H9 (cell line): ENCODE measurements at regions not wholly inside any gene's neighbourhood (a gene's known extent, or its start where the extent isn't known, plus 50 kb on each side); places are given as distances from the start of the nearest gene placed in this dataset.

ENCODE experiments used
- DNase-seq: peaks from one replicate; pipeline ENCODE4 v3.0.0-alpha.2; 2017
- H2AFZ ChIP-seq: one replicate; pipeline ENCODE4 v1.6.1; 2013; ENCODE audit warnings: mild to moderate bottlenecking, low read length, control low read depth, moderate library complexity
- H2AK5ac ChIP-seq: 2 replicates; pipeline ENCODE4 v1.6.1; 2013; ENCODE audit warnings: low read length, control low read depth, mixed read lengths; ENCODE audit not compliant: insufficient read length
- H2BK120ac ChIP-seq: one replicate; pipeline ENCODE4 v1.6.1; 2013; ENCODE audit warnings: low read depth, mild to moderate bottlenecking, low read length, control low read depth, inconsistent platforms; ENCODE audit not compliant: poor library complexity, severe bottlenecking
- H2BK12ac ChIP-seq: 2 replicates; pipeline ENCODE4 v1.6.1; 2013; ENCODE audit warnings: low read length, control low read depth, mixed read lengths, low read depth; ENCODE audit not compliant: insufficient read length
- H2BK15ac ChIP-seq: 2 replicates; pipeline ENCODE4 v1.6.1; 2013; ENCODE audit warnings: low read depth, low read length, control low read depth
- H2BK20ac ChIP-seq: one replicate; pipeline ENCODE4 v1.6.1; 2013; ENCODE audit warnings: low read depth, mild to moderate bottlenecking, low read length, control low read depth, inconsistent platforms; ENCODE audit not compliant: poor library complexity, severe bottlenecking
- H2BK5ac ChIP-seq: 2 replicates; pipeline ENCODE4 v1.6.1; 2013; ENCODE audit warnings: low read length, control low read depth, mixed read lengths; ENCODE audit not compliant: insufficient read length
- H3K14ac ChIP-seq: 2 replicates; pipeline ENCODE4 v1.6.1; 2013; ENCODE audit warnings: low read length, control low read depth; ENCODE audit not compliant: insufficient read depth
- H3K18ac ChIP-seq: 2 replicates; pipeline ENCODE4 v1.6.1; 2013; ENCODE audit warnings: low read depth, mild to moderate bottlenecking, mixed read lengths, low read length, control low read depth; ENCODE audit not compliant: insufficient read length
- H3K23ac ChIP-seq: 2 replicates; pipeline ENCODE4 v1.6.1; 2013; ENCODE audit warnings: low read length, control low read depth, mixed read lengths, low read depth; ENCODE audit not compliant: insufficient read length
- H3K23me2 ChIP-seq: 2 replicates; pipeline ENCODE4 v1.6.1; 2013; ENCODE audit warnings: low read depth, mild to moderate bottlenecking, mixed read lengths, low read length, control low read depth; ENCODE audit not compliant: insufficient read length, poor library complexity, severe bottlenecking
- H3K27ac ChIP-seq: 2 replicates; pipeline ENCODE4 v1.5.1; 2013; ENCODE audit warnings: low read length, control low read depth, mixed read lengths, low read depth; ENCODE audit not compliant: insufficient read length
- H3K27me3 ChIP-seq: 2 replicates; pipeline ENCODE4 v1.6.1; 2013; ENCODE audit warnings: low read length, control low read depth, inconsistent platforms; ENCODE audit not compliant: insufficient read depth
- H3K4ac ChIP-seq: 2 replicates; pipeline ENCODE4 v1.6.1; 2013; ENCODE audit warnings: low read depth, mild to moderate bottlenecking, control low read depth, inconsistent platforms, low read length, moderate library complexity
- H3K4me1 ChIP-seq: 2 replicates; pipeline ENCODE4 v1.6.1; 2013; ENCODE audit warnings: low read length, control low read depth, inconsistent platforms; ENCODE audit not compliant: insufficient read depth
- H3K4me2 ChIP-seq: 2 replicates; pipeline ENCODE4 v1.6.1; 2013; ENCODE audit warnings: low read length, control low read depth, mixed read lengths; ENCODE audit not compliant: insufficient read length, insufficient read depth
- H3K56ac ChIP-seq: 2 replicates; pipeline ENCODE4 v1.6.1; 2013; ENCODE audit warnings: low read depth, mild to moderate bottlenecking, mixed read lengths, low read length, control low read depth; ENCODE audit not compliant: insufficient read length
- H3K79me1 ChIP-seq: 2 replicates; pipeline ENCODE4 v1.6.1; 2013; ENCODE audit warnings: low read depth, mild to moderate bottlenecking, moderate library complexity, low read length, control low read depth, inconsistent platforms; ENCODE audit not compliant: insufficient read depth, poor library complexity, severe bottlenecking
- H3K79me2 ChIP-seq: 2 replicates; pipeline ENCODE4 v1.6.1; 2013; ENCODE audit warnings: low read length, control low read depth, inconsistent platforms; ENCODE audit not compliant: insufficient read depth
- H3K9ac ChIP-seq: 2 replicates; pipeline ENCODE4 v1.6.1; 2013; ENCODE audit warnings: low read length, control low read depth, mixed read lengths; ENCODE audit not compliant: insufficient read length; ENCODE audit errors: extremely low read depth
- H3K9me3 ChIP-seq: one replicate; pipeline ENCODE4 v1.6.1; 2013; ENCODE audit warnings: low read depth, low read length, inconsistent platforms; ENCODE audit not compliant: control insufficient read depth
- H3T11ph ChIP-seq: one replicate; pipeline ENCODE4 v1.6.1; 2013; ENCODE audit warnings: mild to moderate bottlenecking, low read length, control low read depth, inconsistent platforms
- H4K20me1 ChIP-seq: one replicate; pipeline ENCODE4 v1.6.1; 2013; ENCODE audit not compliant: control insufficient read depth, insufficient read length, insufficient read depth
- H4K5ac ChIP-seq: 2 replicates; pipeline ENCODE4 v1.6.1; 2013; ENCODE audit warnings: low read depth, mild to moderate bottlenecking, mixed read lengths, low read length, control low read depth; ENCODE audit not compliant: insufficient read length
- H4K8ac ChIP-seq: replicated peaks from 2 replicates; pipeline ENCODE4 v1.6.1; 2013; ENCODE audit warnings: low read length, control low read depth, mixed read lengths, low read depth; ENCODE audit not compliant: insufficient read length
- H4K91ac ChIP-seq: 2 replicates; pipeline ENCODE4 v1.6.1; 2013; ENCODE audit warnings: low read depth, mild to moderate bottlenecking, moderate library complexity, mixed read lengths, low read length, control low read depth; ENCODE audit not compliant: insufficient read length
- H3K27ac Mint-ChIP-seq, 3 experiments: 2 replicates in 2 of 3; 3 replicates in 1 of 3; pipeline ENCODE4 v1.8.0; 2020 to 2021; ENCODE audit warnings: mixed read lengths in 3 of 3, mild to moderate bottlenecking in 1 of 3, moderate library complexity in 1 of 3
- H3K27me3 Mint-ChIP-seq: 2 replicates; pipeline ENCODE4 v1.8.0; 2021; ENCODE audit warnings: low read depth, mild to moderate bottlenecking, moderate library complexity, mixed read lengths
- H3K36me3 Mint-ChIP-seq, 3 experiments: 2 replicates in 2 of 3; 3 replicates in 1 of 3; pipeline ENCODE4 v1.8.0; 2020 to 2021; ENCODE audit warnings: low read depth in 3 of 3, mixed read lengths in 3 of 3; ENCODE audit not compliant: insufficient read depth in 1 of 3
- H3K4me1 Mint-ChIP-seq, 2 experiments: 2 replicates each; pipeline ENCODE4 v1.8.0; 2020; ENCODE audit warnings: mixed read lengths in 2 of 2
- H3K4me3 Mint-ChIP-seq, 2 experiments: 2 replicates in 1 of 2; 3 replicates in 1 of 2; pipeline ENCODE4 v1.8.0; 2020 to 2021; ENCODE audit warnings: mild to moderate bottlenecking in 2 of 2, mixed read lengths in 2 of 2, moderate library complexity in 1 of 2
- H3K9me3 Mint-ChIP-seq, 2 experiments: 2 replicates in 1 of 2; 3 replicates in 1 of 2; pipeline ENCODE4 v1.8.0; 2020; ENCODE audit warnings: mild to moderate bottlenecking in 2 of 2, mixed read lengths in 2 of 2, moderate library complexity in 1 of 2
- WGBS: extraction: QIAGEN DNeasy Blood & Tissue Kit; methylation state at CpG from one replicate; pipeline ENCODE4 v1.1.7; 2013; ENCODE audit warnings: missing lambda C conversion rate, low lambda C conversion rate, mixed read lengths; ENCODE audit not compliant: insufficient read length; ENCODE audit errors: extremely low coverage; 5-methylcytosine and 5-hydroxymethylcytosine counted together
- TF ChIP-seq, protein P1 (sequence below): fragments of 200-600 bp; sonication (generic); conservative IDR thresholded peaks from 3 replicates; pipeline ENCODE4 v1.8.0; 2021; ENCODE audit warnings: antibody characterized with exemption, mild to moderate bottlenecking

DNA sequence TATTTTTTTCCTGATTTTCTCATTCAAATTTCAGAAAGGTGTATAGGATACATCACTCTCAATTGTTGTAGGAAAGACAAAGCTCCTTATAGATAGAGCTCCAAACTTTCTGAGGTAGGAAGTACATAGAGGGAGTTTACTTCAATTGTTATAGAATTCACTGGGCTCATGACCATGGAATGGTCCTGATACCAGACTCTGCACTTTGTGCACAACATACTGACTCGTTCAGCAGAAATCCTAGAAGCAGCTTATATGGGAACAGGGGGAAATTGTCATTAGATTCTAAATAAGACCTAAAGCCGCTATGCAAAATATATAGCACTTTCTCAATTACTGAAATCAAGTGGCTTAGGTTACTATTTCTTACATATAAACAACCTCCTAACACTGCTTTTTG, 240.5 kb upstream of the TUSC1 start:
- H3T11ph ChIP-seq, result no peak overlapping the region
- no peak overlapping the region for H2BK15ac ChIP-seq
- H3K4ac ChIP-seq, result no peak overlapping the region
- no peaks in the 10 kb centered on the region for H4K20me1 ChIP-seq
- H3K23ac ChIP-seq, result no peak overlapping the region
- Mint-ChIP-seq H3K4me1 (peaks cover 0 to 4% of the 10 kb centered on the region in 2 experiments; a peak in 2 of 4 replicates), H3K27ac (no peak overlapping the region; a peak in 1 of 7 replicates), H3K36me3 (no peaks in the 10 kb centered on the region), H3K4me3 (no peak overlapping the region), H3K27me3 (no peaks in the 10 kb centered on the region), H3K9me3 (no peaks in the 10 kb centered on the region)
- no peak overlapping the region for H3K4me2 ChIP-seq
- no peak overlapping the region for H2BK12ac ChIP-seq
- no peak overlapping the region for H3K9ac ChIP-seq
- TF ChIP-seq, protein P1, sequence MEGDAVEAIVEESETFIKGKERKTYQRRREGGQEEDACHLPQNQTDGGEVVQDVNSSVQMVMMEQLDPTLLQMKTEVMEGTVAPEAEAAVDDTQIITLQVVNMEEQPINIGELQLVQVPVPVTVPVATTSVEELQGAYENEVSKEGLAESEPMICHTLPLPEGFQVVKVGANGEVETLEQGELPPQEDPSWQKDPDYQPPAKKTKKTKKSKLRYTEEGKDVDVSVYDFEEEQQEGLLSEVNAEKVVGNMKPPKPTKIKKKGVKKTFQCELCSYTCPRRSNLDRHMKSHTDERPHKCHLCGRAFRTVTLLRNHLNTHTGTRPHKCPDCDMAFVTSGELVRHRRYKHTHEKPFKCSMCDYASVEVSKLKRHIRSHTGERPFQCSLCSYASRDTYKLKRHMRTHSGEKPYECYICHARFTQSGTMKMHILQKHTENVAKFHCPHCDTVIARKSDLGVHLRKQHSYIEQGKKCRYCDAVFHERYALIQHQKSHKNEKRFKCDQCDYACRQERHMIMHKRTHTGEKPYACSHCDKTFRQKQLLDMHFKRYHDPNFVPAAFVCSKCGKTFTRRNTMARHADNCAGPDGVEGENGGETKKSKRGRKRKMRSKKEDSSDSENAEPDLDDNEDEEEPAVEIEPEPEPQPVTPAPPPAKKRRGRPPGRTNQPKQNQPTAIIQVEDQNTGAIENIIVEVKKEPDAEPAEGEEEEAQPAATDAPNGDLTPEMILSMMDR, result no peak
- no peaks in the 10 kb centered on the region for H3K79me1 ChIP-seq
- H3K27ac ChIP-seq, result no peak overlapping the region
- H3K27me3 ChIP-seq, result no peaks in the 10 kb centered on the region
- H2AFZ ChIP-seq, result no peak overlapping the region
- no peak overlapping the region for H3K56ac ChIP-seq
- H4K8ac ChIP-seq, result no peak overlapping the region
- no peaks in the 10 kb centered on the region for H3K79me2 ChIP-seq
- H3K9me3 ChIP-seq, result no peaks in the 10 kb centered on the region
- no peak overlapping the region for H3K14ac ChIP-seq
- no CpG with 5 or more reads among the region's 2 CpGs for WGBS
- no peak overlapping the region for H2BK20ac ChIP-seq
- no peak overlapping the region for H2BK120ac ChIP-seq
- H4K91ac ChIP-seq, result no peak overlapping the region
- H4K5ac ChIP-seq, result no peak overlapping the region
- no peaks in the 10 kb centered on the region for H3K4me1 ChIP-seq
- no peak overlapping the region for H2AK5ac ChIP-seq
- DNase-seq, result no peak
- no peak overlapping the region for H3K18ac ChIP-seq
- H2BK5ac ChIP-seq, result no peak overlapping the region
- H3K23me2 ChIP-seq, result no peaks in the 10 kb centered on the region
